Nephron progenitor cell (in vitro differentiated cells): ENCODE measurements at regions not wholly inside any gene's neighbourhood (a gene's known extent, or its start where the extent isn't known, plus 50 kb on each side); places are given as distances from the start of the nearest gene placed in this dataset.

Source experiments
- DNase-seq: peaks from one replicate; pipeline ENCODE4 v3.0.0; 2021
- H3K27ac Mint-ChIP-seq: 2 replicates; pipeline ENCODE4 v1.8.0; 2021; ENCODE audit warnings: mild to moderate bottlenecking, moderate library complexity, mixed read lengths
- H3K27me3 Mint-ChIP-seq: 2 replicates; pipeline ENCODE4 v1.8.0; 2021; ENCODE audit warnings: mild to moderate bottlenecking, low read depth, mixed read lengths; ENCODE audit not compliant: poor library complexity
- H3K36me3 Mint-ChIP-seq: 2 replicates; pipeline ENCODE4 v1.8.0; 2021; ENCODE audit warnings: low read depth, mixed read lengths
- H3K4me1 Mint-ChIP-seq: 2 replicates; pipeline ENCODE4 v1.8.0; 2021; ENCODE audit warnings: mixed read lengths
- H3K4me3 Mint-ChIP-seq: 2 replicates; pipeline ENCODE4 v1.8.0; 2021; ENCODE audit warnings: mild to moderate bottlenecking, moderate library complexity, mixed read lengths
- H3K9me3 Mint-ChIP-seq: 2 replicates; pipeline ENCODE4 v1.8.0; 2021; ENCODE audit warnings: mild to moderate bottlenecking, moderate library complexity, mixed read lengths
- TF ChIP-seq, protein P1 (sequence below): fragments of 200-600 bp; sonication (generic); IDR thresholded peaks from 2 replicates; pipeline ENCODE4 v1.5.0; 2021; ENCODE audit warnings: antibody characterized with exemption

DNA sequence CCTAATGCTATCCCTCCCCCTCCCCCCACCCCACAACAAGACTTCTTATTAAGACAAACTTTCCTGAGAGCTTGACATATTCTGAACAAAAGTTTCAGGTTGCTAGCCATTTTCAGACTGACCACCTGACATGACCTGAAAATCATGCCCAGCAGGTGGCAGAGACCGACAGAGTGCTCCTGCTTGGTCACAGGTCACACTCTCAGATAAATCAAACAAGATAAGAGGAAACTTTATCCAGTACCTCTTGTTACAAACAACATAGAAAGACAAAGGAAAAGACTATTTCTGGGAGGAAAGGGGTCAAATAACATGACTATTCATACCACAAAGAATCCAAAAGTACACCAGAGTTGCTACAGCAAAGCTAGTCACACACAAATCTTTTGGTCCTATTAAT lies 107.4 kb downstream of the TMEM200C start:
- peak overlapping the region; percentile 64 for H3K4me3 Mint-ChIP-seq
- peak overlapping the region; percentile 90 for H3K27ac Mint-ChIP-seq
- peak; percentile 10 for DNase-seq
- TF ChIP-seq, protein P1, sequence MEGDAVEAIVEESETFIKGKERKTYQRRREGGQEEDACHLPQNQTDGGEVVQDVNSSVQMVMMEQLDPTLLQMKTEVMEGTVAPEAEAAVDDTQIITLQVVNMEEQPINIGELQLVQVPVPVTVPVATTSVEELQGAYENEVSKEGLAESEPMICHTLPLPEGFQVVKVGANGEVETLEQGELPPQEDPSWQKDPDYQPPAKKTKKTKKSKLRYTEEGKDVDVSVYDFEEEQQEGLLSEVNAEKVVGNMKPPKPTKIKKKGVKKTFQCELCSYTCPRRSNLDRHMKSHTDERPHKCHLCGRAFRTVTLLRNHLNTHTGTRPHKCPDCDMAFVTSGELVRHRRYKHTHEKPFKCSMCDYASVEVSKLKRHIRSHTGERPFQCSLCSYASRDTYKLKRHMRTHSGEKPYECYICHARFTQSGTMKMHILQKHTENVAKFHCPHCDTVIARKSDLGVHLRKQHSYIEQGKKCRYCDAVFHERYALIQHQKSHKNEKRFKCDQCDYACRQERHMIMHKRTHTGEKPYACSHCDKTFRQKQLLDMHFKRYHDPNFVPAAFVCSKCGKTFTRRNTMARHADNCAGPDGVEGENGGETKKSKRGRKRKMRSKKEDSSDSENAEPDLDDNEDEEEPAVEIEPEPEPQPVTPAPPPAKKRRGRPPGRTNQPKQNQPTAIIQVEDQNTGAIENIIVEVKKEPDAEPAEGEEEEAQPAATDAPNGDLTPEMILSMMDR, result no peak
- H3K27me3 Mint-ChIP-seq, result peaks cover 3% of the 10 kb centered on the region
- H3K4me1 Mint-ChIP-seq, result peaks cover 34% of the 10 kb centered on the region
- H3K36me3 Mint-ChIP-seq, result peaks cover 5% of the 10 kb centered on the region
- H3K9me3 Mint-ChIP-seq, result peaks cover 36% of the 10 kb centered on the region

DNA sequence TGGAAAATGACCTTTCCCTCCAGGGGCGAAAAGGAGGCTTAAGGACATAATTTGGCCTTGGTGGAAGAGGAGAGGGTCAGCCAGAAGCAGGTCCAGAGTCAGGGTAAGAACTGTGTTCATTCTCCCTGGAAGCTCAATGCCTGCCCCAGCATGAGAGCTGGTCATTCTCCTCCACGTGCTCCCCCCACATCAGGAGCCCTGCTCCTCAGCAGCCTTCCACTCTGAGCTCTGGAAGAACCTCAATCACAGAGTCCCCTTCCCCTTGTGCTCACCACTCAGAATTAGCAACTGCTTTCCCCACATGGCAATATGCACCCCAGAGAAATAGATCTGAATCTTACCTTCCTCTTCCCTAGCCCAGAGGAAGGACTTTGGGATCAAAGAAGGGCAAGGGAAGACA lies 115.4 kb downstream of the TMEM200C start:
- no peak overlapping the region for H3K4me3 Mint-ChIP-seq
- TF ChIP-seq, protein P1, result no peak
- no peak for DNase-seq

DNA sequence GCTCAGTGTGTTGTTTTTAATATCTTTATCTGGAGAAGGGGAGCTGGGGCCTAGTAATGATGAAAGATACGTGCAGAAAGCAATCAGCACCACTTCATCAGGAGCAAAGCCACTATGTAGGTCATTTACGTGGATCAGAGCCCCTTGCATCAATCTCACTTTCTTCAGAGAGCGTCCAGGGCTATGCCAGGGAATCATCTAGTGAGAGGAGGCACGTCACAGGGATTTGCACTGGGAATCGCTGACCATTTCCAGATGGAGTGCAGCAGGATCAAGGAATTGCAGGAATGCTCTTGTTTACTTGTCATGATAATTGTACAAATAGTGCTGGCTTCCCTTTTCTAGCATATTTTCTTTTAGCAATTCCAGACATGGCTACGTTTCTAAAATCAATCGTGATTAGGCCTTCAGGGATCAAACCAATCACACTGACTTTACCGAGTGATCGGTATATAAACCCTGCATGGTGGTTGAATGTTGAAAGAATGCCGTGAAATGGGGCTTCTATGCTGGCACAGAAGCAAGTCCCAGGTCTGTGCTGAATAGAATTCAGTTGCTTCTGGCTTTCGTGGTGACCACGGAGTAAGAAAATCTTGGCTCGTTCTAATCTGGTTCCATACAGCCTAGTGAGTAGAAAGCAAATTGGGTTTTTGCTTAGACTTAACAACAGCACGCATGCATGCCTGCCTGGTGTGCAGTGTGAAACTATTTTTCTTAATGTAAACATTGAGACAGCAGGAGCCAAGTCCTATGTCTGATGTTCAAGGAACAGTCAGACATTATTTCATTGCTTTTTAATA lies 122.8 kb downstream of the TMEM200C start:
- no peak for DNase-seq
- Mint-ChIP-seq H3K4me3 (no peak overlapping the region), H3K36me3 (no peaks in the 10 kb centered on the region), H3K9me3 (peaks cover 10% of the 10 kb centered on the region), H3K4me1 (peaks cover 14% of the 10 kb centered on the region), H3K27ac (no peak overlapping the region), H3K27me3 (peaks cover 11% of the 10 kb centered on the region)
- TF ChIP-seq, protein P1, result no peak

More for the DNA sequence above, 115.4 kb downstream of the TMEM200C start:
- Mint-ChIP-seq H3K27ac (no peak overlapping the region), H3K36me3 (no peaks in the 10 kb centered on the region), H3K4me1 (peaks cover 5% of the 10 kb centered on the region), H3K27me3 (peaks cover 7% of the 10 kb centered on the region), H3K9me3 (peaks cover 27% of the 10 kb centered on the region)

DNA sequence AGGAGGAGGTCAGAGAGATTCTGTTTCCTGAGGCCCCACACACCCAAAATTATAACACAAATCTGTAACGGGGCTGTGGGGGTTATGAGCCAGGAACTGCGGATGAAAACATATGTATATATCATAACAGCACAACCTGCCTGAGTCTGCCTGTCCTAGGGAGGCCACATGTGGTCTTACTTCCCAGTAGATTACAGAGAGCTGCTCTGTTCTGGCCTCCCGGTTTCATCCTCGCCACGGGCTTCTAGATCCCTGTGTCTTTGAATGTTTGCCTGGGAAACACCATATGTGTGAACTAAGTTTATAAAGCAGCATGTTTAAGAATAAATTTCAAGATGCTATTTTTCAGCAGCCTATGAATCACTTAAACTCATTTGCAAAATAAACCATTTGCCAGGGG lies 124.0 kb downstream of the TMEM200C start:
- no peak overlapping the region for H3K4me3 Mint-ChIP-seq

DNA sequence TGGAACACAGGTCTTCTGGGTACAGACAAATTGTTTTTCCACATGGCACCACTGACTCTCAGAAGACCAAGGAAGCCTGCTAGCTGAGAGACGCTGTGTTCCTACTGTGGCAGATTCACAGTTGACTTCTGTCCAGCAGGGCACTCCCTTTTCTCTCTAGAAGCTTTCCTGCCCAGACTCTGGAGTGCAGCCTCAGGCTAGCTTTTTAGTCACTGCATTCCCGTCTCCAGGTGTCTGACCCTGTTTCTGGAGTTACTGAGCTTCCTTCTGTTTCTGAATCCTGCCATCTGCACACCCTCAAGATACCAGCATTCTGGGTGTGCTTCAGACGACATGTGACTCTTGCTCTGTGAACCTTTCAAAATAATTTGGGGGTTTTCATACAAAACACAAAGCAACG lies 125.1 kb downstream of the TMEM200C start:
- Mint-ChIP-seq H3K4me3 (no peak overlapping the region), H3K27ac (no peak overlapping the region), H3K36me3 (no peaks in the 10 kb centered on the region), H3K9me3 (peaks cover 4% of the 10 kb centered on the region), H3K27me3 (peaks cover 19% of the 10 kb centered on the region), H3K4me1 (peaks cover 14% of the 10 kb centered on the region)
- TF ChIP-seq, protein P1, result no peak
- no peak for DNase-seq

More for the DNA sequence above, 124.0 kb downstream of the TMEM200C start:
- Mint-ChIP-seq H3K27ac (peak overlapping the region; percentile 51), H3K9me3 (peaks cover 10% of the 10 kb centered on the region), H3K36me3 (no peaks in the 10 kb centered on the region), H3K4me1 (peaks cover 14% of the 10 kb centered on the region), H3K27me3 (peaks cover 13% of the 10 kb centered on the region)
- TF ChIP-seq, protein P1, result no peak
- DNase-seq, result no peak

DNA sequence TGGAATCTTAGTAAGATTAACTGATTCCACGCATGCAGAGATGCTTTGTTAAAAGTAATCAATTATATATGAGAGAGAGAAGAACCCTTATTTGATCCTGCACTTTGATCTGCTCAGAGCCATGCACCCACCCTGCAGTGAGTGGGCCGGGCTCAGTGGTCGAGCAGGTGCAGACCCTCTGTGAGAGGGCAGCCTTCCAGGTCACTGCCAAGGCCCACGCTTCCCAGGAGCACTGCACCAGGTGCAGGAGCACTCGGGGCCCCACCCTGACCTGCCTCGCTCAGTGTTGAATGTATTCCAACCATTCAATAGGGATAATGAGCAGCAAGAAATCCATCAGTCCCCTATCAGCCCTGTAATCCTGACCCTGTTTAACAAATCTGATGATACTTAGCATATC lies 126.9 kb downstream of the TMEM200C start:
- no peak for DNase-seq
- peaks cover 19% of the 10 kb centered on the region for H3K27me3 Mint-ChIP-seq
- H3K9me3 Mint-ChIP-seq, result no peaks in the 10 kb centered on the region
- no peak overlapping the region for H3K4me3 Mint-ChIP-seq
- H3K36me3 Mint-ChIP-seq, result no peaks in the 10 kb centered on the region
- H3K4me1 Mint-ChIP-seq, result peaks cover 14% of the 10 kb centered on the region
- TF ChIP-seq, protein P1, result no peak
- H3K27ac Mint-ChIP-seq, result no peak overlapping the region
